Muscle layer of colon (tissue), 2 donors: ENCODE measurements at regions not wholly inside any gene's neighbourhood (a gene's known extent, or its start where the extent isn't known, plus 50 kb on each side); places are given as distances from the start of the nearest gene placed in this dataset.

ENCODE experiments used
- H3K27ac ChIP-seq: one replicate; pipeline ENCODE4 v1.7.0; 2013; ENCODE audit warnings: low read depth, mild to moderate bottlenecking, low read length, moderate library complexity
- H3K27me3 ChIP-seq, 2 donors: one replicate each; pipeline ENCODE4 v1.7.0; 2013; ENCODE audit warnings: low read length in 2 of 2, mild to moderate bottlenecking in 2 of 2; ENCODE audit not compliant: insufficient read depth in 2 of 2, control insufficient read depth in 1 of 2
- H3K36me3 ChIP-seq: one replicate; pipeline ENCODE4 v1.7.0; 2013; ENCODE audit warnings: mild to moderate bottlenecking, low read length; ENCODE audit not compliant: insufficient read depth
- H3K4me1 ChIP-seq: one replicate; pipeline ENCODE4 v1.7.0; 2013; ENCODE audit warnings: mild to moderate bottlenecking, low read length; ENCODE audit not compliant: insufficient read depth
- H3K4me3 ChIP-seq, 2 donors: one replicate each; pipeline ENCODE4 v1.7.0; 2013; ENCODE audit warnings: low read length in 2 of 2, low read depth in 1 of 2, mild to moderate bottlenecking in 1 of 2, moderate library complexity in 1 of 2
- H3K9ac ChIP-seq: one replicate; pipeline ENCODE4 v1.7.0; 2013; ENCODE audit warnings: low read length
- H3K9me3 ChIP-seq: one replicate; pipeline ENCODE4 v1.7.0; 2013; ENCODE audit warnings: mild to moderate bottlenecking, low read length
- donor health status: abdominal sarcoma.
- donor health status: Adenocarcinoma of cecum.

GRCh38 chr10:131685007-131685406, 215.8 kb upstream of the PPP2R2D start:
- Histone ChIP-seq H3K4me3 (no peak overlapping the region), H3K9me3 (no peaks in the 10 kb centered on the region), H3K9ac (no peak overlapping the region), H3K4me1 (no peaks in the 10 kb centered on the region), H3K27me3 (no peaks in the 10 kb centered on the region), H3K36me3 (no peaks in the 10 kb centered on the region), H3K27ac (no peak overlapping the region)

DNA sequence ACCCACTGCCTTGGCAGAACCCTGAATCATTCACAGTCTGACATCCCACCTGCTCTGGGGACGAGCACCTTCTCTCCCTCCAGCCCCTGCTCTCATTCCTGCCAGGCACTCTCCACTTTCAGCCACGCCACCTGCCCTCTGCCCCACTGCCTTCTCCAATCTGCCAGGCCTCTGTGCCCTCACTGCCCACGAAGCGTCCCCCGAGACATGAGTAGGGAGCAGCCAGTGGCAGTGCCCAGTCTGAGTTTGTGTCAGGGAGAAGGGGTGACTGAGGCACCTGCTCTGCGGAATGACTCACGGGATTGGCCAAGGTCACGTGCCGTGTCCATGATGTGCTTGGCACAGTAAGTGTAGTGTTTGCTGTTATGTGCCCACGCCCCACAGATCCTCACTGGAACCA, 215.2 kb upstream of the PPP2R2D start:
- Histone ChIP-seq H3K27me3 (no peaks in the 10 kb centered on the region), H3K4me3 (no peak overlapping the region), H3K36me3 (no peaks in the 10 kb centered on the region), H3K9me3 (no peaks in the 10 kb centered on the region), H3K27ac (no peak overlapping the region), H3K4me1 (no peaks in the 10 kb centered on the region), H3K9ac (no peak overlapping the region)

DNA sequence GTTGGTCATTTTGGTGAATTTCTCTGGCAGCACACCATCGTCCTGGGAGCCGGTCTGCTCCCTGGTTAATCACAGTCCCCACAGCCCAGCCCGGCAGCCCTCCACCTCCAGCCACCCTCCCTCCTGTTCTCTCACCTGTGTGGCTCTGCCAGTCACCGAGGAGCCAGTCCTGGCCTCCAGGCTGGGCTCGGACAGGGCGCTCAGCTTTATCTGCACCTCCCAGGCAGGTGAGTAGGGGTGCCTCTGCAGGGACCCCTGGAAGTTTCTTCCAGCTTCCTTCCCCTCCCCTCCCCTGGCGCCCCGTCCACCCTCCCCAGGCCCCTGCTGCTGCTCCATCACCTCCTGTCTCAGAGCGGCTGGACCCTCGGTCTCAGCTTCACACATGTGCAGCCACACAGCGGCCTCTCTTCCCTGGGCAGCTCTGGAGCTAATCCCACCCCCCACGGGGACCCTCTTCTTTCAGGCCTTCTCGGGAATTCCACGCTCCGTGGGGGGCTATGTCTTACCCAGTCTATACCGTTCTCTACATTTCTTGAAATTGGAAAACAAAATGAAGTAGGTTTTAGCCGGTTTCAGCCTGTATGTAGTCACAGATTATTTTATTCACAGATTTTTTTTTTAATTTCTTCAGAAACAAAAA, 213.9 kb upstream of the PPP2R2D start:
- Histone ChIP-seq H3K27me3 (no peaks in the 10 kb centered on the region), H3K36me3 (no peaks in the 10 kb centered on the region), H3K27ac (no peak overlapping the region), H3K4me3 (no peak overlapping the region), H3K9me3 (no peaks in the 10 kb centered on the region), H3K9ac (no peak overlapping the region), H3K4me1 (no peaks in the 10 kb centered on the region)

DNA sequence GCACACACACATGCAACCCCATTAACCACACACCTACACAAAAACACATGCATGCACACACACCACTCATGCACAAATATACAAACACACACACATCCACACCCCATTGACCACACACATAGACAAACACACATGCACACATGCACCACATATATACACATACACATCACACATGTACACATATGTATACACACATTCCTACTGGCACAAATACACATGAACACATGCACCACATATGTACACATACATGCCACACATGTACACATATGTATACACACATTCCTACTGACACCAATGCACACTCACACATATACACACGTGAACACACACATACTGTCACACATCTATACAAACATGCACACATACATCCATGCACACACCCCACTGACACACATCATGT, 212.5 kb upstream of the PPP2R2D start:
- Histone ChIP-seq H3K9me3 (no peaks in the 10 kb centered on the region), H3K4me3 (no peak overlapping the region), H3K4me1 (no peaks in the 10 kb centered on the region), H3K27me3 (no peaks in the 10 kb centered on the region), H3K36me3 (no peaks in the 10 kb centered on the region), H3K9ac (no peak overlapping the region), H3K27ac (no peak overlapping the region)

GRCh38 chr10:131689016-131689415, 211.8 kb upstream of the PPP2R2D start:
- H3K27ac ChIP-seq = no peak overlapping the region
- H3K4me3 ChIP-seq = no peak overlapping the region
- H3K4me1 ChIP-seq = no peaks in the 10 kb centered on the region
- no peak overlapping the region for H3K9ac ChIP-seq
- H3K36me3 ChIP-seq = no peaks in the 10 kb centered on the region
- no peaks in the 10 kb centered on the region for H3K9me3 ChIP-seq
- H3K27me3 ChIP-seq = no peaks in the 10 kb centered on the region

DNA sequence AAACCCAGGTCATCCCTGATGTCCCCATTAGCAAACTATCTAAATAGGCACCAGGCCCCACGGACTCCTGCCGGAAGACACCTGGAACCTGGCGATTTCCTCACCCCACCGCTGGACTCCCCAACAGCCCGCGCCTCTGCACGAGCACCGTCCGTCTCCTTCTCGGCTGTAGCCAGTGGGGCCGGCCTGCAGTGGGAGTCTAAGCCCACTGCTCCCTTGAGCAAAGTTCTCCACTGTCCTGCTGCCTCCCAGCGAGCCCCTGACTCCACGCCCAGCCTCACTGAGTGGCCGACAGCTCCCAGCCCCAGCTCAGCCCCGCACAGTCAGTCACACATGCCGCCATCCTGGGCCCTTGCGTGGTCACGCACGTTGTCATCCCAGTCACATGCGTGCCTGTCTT, 211.3 kb upstream of the PPP2R2D start:
- Histone ChIP-seq H3K36me3 (no peaks in the 10 kb centered on the region), H3K27ac (no peak overlapping the region), H3K4me3 (no peak overlapping the region), H3K27me3 (no peaks in the 10 kb centered on the region), H3K9ac (no peak overlapping the region), H3K9me3 (no peaks in the 10 kb centered on the region), H3K4me1 (no peaks in the 10 kb centered on the region)

- no peaks in the 10 kb centered on the region for H3K27me3 ChIP-seq
- H3K4me3 ChIP-seq = no peak overlapping the region
- H3K4me1 ChIP-seq = no peaks in the 10 kb centered on the region
- no peaks in the 10 kb centered on the region for H3K36me3 ChIP-seq
- H3K27ac ChIP-seq = no peak overlapping the region
- no peaks in the 10 kb centered on the region for H3K9me3 ChIP-seq
- no peak overlapping the region for H3K9ac ChIP-seq
Measured at GRCh38 chr10:131689954-131690757, 210.7 kb upstream of the PPP2R2D start.

DNA sequence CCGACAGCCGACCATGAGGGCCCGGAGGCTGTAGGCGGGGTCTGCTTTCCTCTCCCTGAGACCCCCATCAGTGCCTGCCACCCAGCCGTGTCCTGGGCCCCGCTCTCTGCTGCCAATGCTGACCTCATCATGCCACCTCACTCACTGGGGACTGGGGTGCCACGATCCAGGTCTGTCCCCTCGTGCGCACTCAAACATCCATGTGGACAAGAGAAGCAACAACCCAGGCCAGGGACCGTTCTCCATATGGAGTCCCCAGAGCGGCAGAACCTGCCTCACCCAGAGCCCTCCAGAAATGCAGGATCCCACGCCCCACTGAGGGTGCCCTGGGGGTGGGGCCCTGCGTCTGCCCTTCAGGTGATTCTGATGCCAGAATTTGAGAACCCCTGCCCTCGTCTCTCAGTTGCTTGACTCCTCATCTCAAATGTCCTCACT, 210.0 kb upstream of the PPP2R2D start:
- Histone ChIP-seq H3K4me1 (no peaks in the 10 kb centered on the region), H3K27ac (no peak overlapping the region), H3K27me3 (no peaks in the 10 kb centered on the region), H3K36me3 (no peaks in the 10 kb centered on the region), H3K9me3 (no peaks in the 10 kb centered on the region), H3K4me3 (no peak overlapping the region), H3K9ac (no peak overlapping the region)

DNA sequence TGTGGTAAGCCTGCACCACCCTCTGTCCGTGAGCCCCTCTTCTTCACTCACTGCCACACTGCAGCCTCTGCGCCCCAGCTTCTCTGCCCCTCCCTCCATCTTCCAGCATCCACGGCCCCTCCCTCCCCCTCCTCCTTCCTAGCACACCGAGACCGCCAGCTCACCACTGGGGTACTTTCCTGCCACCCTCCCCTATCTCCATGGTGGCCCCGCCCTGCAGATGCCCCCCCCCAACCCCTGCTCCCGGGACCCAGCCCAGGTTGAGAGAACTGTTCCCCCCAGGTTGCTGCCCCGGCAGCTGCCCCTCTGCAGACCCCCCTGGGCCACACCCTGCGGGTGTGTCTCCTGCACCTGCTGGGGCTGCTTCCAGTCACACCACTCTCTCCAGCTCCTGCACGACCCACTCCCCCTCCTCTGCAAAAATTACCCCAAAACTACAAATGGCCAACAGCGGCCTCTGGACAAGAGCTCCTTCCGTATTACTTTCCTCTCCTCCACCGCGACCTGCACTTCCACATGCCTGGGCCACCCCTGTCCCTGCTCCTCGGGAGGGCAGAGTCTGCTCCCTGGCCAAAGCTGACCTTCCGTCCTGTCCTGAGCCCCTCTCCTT, 209.2 kb upstream of the PPP2R2D start:
- Histone ChIP-seq H3K4me3 (no peak overlapping the region), H3K27ac (no peak overlapping the region), H3K9me3 (no peaks in the 10 kb centered on the region), H3K9ac (no peak overlapping the region), H3K4me1 (no peaks in the 10 kb centered on the region), H3K27me3 (no peaks in the 10 kb centered on the region), H3K36me3 (no peaks in the 10 kb centered on the region)

DNA sequence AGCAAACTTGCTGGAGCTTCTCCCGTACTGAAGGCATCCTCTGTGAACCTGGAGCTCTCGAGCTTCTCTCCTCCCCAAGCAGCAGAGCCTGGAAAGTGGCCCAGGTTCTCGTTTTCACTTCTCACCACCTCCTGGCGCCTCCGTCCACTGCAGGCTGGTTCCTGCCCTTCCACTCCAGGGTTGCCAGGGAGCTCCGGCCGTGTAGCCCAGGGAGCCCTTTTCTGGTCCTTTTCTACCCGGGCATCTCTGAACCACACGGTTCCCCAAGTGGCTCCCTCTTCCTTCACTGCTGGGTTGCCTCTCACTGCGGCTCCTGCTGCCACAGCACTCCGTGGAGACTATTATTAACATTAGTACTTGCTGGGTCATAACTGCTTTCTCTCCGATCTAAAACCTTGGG, 208.6 kb upstream of the PPP2R2D start:
- no peak overlapping the region for H3K27ac ChIP-seq
- H3K9ac ChIP-seq = no peak overlapping the region

DNA sequence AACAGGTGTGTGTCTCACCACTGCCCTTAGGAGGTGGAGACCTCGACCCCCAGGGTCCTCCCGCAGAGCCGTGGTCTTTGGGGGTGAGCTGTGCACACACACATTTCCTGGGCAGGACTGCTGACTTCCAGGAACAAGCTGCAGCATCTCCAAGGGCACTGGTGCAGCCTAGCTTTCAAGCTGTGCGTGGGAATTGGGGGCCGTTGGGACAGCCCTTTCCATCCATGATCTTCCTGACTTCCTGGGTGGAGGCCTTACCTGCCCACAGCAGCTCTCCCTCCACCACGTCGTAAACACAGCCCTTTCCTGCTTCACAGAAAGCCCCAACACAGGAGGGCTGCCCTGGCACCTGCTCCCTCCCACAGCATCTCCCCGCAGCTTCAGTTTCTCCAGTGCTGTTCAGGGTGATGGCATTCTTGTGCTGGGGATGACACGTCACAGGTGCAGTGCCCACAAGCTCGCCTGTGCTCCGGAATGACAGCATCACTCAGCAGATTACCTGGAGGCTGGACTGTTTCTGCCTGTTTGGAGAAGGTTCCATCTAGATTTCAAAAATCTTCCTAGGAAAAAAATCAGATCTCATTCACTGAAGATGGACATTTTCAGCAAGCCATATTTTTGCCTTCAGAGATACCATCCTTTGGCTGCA, 208.0 kb upstream of the PPP2R2D start:
- H3K9me3 ChIP-seq = no peaks in the 10 kb centered on the region
- H3K27me3 ChIP-seq = no peaks in the 10 kb centered on the region
- no peaks in the 10 kb centered on the region for H3K4me1 ChIP-seq
- no peaks in the 10 kb centered on the region for H3K36me3 ChIP-seq
- no peak overlapping the region for H3K27ac ChIP-seq
- no peak overlapping the region for H3K4me3 ChIP-seq
- H3K9ac ChIP-seq = no peak overlapping the region

More for the DNA sequence above, 208.6 kb upstream of the PPP2R2D start:
- Histone ChIP-seq H3K9me3 (no peaks in the 10 kb centered on the region), H3K27me3 (no peaks in the 10 kb centered on the region), H3K4me1 (no peaks in the 10 kb centered on the region), H3K36me3 (no peaks in the 10 kb centered on the region), H3K4me3 (no peak overlapping the region)
